MM.1S (cell line): ENCODE measurements at regions not wholly inside any gene's neighbourhood (a gene's known extent, or its start where the extent isn't known, plus 50 kb on each side); places are given as distances from the start of the nearest gene placed in this dataset.

Source experiments
- CTCF ChIP-seq: fragments of 300-600 bp; sonication (generic); IDR thresholded peaks from 2 replicates; pipeline ENCODE4 v1.5.1; 2016; ENCODE audit warnings: antibody characterized with exemption, low read length, mixed read lengths
- EZH2 ChIP-seq: fragments of 300-600 bp; sonication (generic); optimal IDR thresholded peaks from 2 replicates; pipeline ENCODE3; 2017; ENCODE audit warnings: low read depth, mild to moderate bottlenecking, antibody characterized with exemption, low read length, mixed read lengths
- EZH2phosphoT487 ChIP-seq: fragments of 300-600 bp; sonication (generic); IDR thresholded peaks from 2 replicates; pipeline ENCODE4 v1.6.1; 2018; ENCODE audit warnings: antibody characterized with exemption, low read length

- TF ChIP-seq CTCF (no peak), EZH2 (no peak), EZH2phosphoT487 (no peak)
Measured at GRCh38 chr2:157204401-157204800, 53.1 kb upstream of the GALNT5 start.
